Activated CD4-positive, alpha-beta T cell treated with anti-CD3 and anti-CD28 coated beads, Interleukin-2, Interleukin-6, amounts not matched to agents 100 ng/mL and 50 ng/mL, durations not matched to agents 16 hours and 8 hours (primary cell): ENCODE measurements at regions not wholly inside any gene's neighbourhood (a gene's known extent, or its start where the extent isn't known, plus 50 kb on each side); places are given as distances from the start of the nearest gene placed in this dataset.
"Not testable (repeated sequence)": the region's sequence is repeated elsewhere in the genome, so short reads cannot be mapped to it uniquely, and the experiment has no call there.

ENCODE experiments used
- DNase-seq: peaks from one replicate; pipeline ENCODE4 v3.0.0-alpha.2; 2020

- no peak for DNase-seq
Measured at GRCh38 chr11:96708219-96708878, 318.5 kb downstream of the JRKL start.

GRCh38 chr11:96713301-96713700, 323.5 kb downstream of the JRKL start:
- DNase-seq, result no peak

DNA sequence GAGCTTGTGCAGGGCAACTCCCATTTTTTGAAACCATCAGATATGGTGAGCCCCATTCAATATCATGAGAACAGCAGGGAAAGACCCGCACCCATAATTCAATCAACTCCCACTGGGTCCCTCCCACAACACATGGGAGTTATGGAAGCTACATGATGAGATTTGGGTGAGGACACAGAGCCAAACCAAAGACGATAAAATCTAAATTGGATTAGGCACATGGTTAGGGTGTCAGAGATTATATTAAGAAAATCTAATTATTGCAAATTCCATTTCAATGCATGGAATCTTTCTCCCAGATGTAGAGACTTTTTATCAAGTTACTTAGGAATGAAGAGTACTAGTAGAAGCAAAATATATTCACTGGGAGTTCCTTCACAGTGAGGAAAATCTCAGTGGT, 324.9 kb downstream of the JRKL start:
- DNase-seq, result no peak

DNA sequence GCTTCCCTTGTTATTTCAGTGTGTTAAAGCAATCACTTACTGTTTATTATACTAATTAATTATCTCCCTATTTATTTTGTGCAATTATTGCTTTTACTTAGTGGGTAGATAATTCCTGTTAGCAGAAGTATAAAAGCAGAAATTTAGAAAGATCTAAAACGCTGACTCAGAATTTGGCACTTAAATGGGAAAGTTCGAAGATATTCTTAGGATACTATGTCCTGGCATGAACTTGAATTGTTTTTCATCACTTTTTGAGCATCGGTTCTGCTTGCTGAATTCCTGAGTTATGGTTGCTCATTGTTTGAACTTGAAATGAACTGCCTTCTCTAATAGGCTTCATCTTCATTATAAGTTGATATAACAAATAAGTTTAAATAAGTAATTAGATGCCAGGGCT, 325.4 kb downstream of the JRKL start:
- no peak for DNase-seq

DNA sequence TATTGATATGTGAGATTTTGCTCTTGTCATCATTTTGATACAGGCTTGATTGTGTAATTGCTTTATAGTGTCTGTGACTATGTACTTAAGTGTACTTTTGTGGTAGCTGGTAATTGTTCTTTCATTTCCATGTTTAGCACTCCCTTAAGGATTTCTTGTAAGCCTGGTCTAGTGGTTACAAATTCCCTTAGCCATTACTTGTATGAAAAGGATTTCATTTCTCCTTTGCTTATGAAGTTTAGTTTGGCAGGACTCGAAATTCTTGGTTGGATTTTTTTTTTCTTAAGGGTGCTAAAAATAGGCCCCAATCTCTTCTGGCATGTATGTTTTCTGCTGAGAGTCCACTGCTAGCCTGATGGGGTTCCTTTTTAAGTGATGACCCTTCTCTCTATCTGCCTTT, 346.8 kb downstream of the JRKL start:
- DNase-seq, result no peak

DNA sequence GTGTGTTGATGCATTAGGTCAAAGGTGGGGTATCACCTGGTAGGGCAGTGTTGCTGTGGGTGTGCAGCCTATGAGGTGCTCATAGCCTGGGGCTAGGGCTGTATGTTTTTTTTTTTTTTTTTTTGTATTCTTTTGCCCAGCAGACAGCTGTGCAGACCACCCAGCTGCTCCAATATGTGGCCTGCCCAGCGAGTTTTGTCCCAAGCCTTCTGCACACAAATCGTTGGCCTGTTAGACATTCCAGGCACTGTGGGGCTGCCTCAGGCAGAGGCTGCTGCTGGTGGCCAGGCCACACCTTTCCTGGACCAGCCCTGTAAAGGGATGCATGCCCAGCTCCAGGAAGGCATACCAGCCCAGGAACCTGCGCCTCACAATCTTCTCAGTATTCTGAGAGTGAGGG, 348.5 kb downstream of the JRKL start:
- no peak for DNase-seq

GRCh38 chr11:96741068-96741467, 351.3 kb downstream of the JRKL start:
- no peak for DNase-seq

- DNase-seq, result no peak
Measured at GRCh38 chr11:96744697-96745096, 354.9 kb downstream of the JRKL start.

DNA sequence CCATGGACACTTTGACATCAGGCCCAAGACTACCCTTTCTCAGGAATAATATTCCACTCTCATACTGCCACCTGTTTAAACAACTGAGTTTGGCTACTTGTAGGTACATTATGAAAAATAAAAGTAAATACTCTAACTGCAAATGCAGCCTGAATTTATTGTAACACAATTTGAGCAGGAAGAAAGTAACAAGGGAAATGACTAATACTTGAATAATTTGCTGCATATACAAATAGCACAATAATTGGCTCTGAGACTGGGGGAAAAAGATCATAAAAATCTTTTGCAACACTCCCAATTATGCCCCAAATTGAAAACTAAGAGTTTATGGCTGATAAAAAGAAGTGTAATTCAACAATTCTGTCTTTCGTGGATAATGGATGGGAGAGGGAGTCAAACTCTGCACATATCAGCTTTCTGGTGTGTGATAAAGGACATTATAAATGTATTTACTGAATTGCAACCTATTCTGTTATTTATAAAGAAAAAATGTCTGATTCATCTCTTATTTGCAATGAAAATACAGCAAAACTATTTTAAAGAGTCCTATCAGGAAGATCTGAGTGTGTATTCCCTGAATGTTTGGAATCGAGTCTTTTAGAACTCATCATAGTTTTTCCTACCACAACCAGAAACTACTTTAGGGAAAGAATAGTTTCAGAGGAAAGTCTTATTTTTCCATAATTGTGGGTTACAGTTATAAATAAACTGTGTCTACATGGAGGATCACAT, 359.0 kb downstream of the JRKL start:
- no peak for DNase-seq

GRCh38 chr11:96751807-96752206, 362.0 kb downstream of the JRKL start:
- not testable (repeated sequence) for DNase-seq

GRCh38 chr11:96752221-96752620, 362.4 kb downstream of the JRKL start:
- no peak for DNase-seq

- DNase-seq, result no peak
Measured at GRCh38 chr11:96753997-96754396, 364.2 kb downstream of the JRKL start.

DNA sequence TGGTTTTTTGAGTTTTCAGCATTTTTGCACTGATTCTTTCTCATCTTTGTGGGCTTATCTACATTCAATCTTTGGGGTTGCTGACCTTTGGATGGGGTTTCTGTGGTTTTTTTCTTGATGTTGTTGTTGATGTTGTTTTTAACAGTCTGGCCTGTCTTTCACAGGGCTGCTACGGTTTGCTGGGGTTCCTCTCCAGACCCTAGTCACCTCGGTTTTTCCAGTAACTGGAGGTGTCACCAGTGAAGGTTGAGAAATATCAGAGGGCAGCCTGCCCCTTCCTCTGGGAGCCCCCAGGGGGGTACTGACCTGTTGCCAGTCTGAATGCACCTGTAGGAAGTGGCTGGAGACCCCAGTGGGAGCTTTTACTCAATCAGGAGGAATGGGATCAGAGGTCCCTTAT, 365.4 kb downstream of the JRKL start:
- no peak for DNase-seq

DNA sequence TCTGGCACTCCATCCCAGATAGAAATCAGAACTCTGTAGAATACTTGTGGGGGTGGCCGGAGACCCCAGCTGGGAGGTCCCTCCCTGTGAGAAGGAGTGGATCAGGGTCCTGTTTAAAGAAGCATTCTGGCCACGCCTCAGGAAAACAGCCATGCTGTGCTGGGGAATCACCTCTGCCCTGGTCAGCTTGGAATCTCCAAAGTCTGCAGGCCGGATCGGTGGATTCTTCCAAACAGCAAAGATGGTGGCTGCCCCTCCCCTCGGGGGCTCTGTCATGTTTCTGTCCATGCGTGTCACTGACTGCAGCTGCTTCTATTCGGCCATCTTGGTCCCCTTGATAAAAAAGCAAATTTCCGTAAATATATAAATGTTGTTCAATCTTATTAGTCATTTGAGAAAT, 365.9 kb downstream of the JRKL start:
- DNase-seq, result no peak

DNA sequence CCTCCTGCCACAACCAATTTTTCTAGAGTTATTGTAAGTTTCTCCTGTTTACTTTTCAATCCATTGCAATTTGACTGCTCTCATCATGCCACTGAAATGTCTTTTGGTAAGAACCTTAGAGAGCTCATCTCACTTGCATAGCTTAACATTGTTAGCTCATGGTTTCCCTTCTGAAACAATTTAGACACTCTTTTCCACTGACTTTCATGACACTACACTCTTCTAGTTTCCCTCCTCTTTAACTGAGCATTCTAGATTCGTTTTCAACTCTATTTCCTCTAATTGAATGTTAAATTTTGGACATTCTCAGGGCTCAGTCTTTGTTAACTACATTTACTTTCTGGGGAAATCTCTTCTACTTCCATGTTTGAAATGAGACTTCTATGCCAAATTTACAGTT, 369.1 kb downstream of the JRKL start:
- DNase-seq, result no peak

- no peak for DNase-seq
Measured at GRCh38 chr11:96760306-96760705, 370.5 kb downstream of the JRKL start.

- DNase-seq, result no peak
Measured at GRCh38 chr11:96760815-96761214, 371.0 kb downstream of the JRKL start.

GRCh38 chr11:96761451-96761850, 371.6 kb downstream of the JRKL start:
- no peak for DNase-seq

GRCh38 chr11:96763244-96763643, 373.4 kb downstream of the JRKL start:
- DNase-seq, result no peak

DNA sequence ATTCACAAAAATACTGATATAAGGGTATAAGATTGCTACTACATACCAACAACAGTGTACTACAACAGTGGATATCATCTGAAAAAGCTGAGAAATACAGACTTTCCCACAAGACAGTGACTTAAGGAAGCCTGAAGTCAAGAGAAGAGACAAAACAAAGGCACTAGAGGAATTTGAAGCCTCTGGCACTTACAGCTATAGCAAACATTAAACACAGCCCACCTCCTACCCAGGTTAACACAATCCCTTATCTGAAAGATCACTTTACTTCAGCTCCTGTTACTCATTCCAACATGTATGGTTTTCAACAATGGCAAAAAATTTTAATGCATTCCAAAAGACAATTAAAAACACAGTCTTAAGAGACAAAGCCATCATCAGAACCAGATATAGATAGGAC, 388.5 kb downstream of the JRKL start:
- no peak for DNase-seq

GRCh38 chr11:96779030-96779429, 389.2 kb downstream of the JRKL start:
- DNase-seq, result no peak

DNA sequence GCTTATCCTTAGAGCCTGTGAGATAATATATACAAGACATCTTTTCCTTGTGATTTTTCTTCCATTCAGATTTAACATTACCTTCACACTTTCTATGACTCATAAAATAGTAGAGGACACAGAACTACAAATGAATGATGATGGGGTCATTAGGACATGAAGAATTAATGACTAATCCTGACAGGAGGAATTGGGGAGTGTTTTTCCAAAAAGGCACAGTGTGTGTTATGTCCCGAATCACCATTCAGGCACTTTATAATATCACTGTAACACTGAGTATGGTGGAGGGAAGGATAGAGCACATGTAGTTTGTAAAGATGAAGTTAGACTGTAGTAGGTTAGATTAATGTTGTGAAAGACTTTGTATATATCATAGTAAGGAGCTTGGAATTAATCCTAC, 391.3 kb downstream of the JRKL start:
- no peak for DNase-seq

DNA sequence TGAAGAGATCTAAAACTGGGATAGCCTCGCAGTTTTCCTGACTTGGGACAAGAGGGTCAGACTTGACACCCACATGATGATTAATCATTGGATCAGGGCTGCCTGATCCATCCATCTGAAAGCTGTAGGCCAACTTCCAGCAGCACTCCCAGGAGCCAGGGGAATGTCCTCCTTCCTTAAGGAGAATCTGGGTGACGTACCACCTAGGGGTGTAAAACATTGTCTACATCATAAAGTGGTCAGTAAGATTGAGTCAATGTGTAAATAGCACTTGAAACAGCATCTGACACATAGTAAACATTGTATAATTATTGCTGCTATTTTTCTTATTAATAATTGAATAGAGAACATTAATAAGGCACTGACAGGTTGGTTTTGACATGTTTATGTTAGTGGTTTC, 392.8 kb downstream of the JRKL start:
- no peak for DNase-seq

DNA sequence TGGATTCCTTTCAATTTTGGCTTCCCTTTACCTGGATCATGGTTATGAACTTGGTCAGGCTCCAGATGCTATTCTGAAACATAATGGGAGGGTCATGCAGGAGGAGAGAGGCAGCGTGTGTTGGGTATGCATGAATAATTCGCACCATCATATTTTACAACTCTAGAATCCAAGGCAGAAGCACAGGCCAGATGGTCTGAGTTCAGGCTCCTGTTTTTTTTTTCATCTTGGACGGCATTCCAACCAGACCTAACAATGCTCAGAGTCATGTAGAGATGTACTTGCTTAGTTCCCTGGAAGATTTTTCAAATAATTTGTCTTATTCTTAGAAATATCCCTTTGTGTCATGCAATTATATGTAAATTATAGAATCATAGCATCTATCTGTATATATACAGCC, 393.5 kb downstream of the JRKL start:
- no peak for DNase-seq

GRCh38 chr11:96785073-96785472, 395.3 kb downstream of the JRKL start:
- no peak for DNase-seq
